ENCODE measurements at regions not wholly inside any gene's neighbourhood (a gene's known extent, or its start where the extent isn't known, plus 50 kb on each side); places are given as distances from the start of the nearest gene placed in this dataset.
"Not testable (repeated sequence)": the region's sequence is repeated elsewhere in the genome, so short reads cannot be mapped to it uniquely, and the experiment has no call there.

DNA sequence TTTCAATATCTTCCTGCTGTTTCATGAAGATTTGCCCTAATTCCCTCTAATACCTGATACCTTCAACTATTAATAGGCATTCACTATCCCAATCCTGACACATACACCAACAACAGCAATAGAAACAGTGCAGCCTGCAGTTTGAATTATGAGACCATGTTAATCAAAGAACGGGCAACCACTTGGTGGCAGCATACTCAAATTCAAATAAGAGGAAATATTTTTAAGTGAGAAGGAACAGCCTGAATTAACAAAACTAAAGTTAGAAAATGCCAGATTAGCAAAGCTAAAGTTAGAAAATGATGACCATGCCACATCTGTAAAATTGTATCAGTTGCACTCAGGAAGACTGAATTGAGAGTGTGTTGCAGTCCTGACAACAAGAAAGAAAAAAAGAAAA is 204.9 kb downstream of the SMARCA1 start:
- peak in 1 of 3 donors; percentile 26 for DNase-seq
- H3K4me3 ChIP-seq (ENCODE audit: low read depth, low read length) = no peak overlapping the region
- no peaks in the 10 kb centered on the region for H3K4me1 ChIP-seq (ENCODE audit: control insufficient read depth, insufficient read depth, low read length, poor library complexity, severe bottlenecking)
- H3K36me3 Mint-ChIP-seq = no peaks in the 10 kb centered on the region
- H3K36me3 ChIP-seq (ENCODE audit: control insufficient read depth, insufficient read depth, low read length) = no peaks in the 10 kb centered on the region
- peaks cover 0 to under 1% (median 0%) of the 10 kb centered on the region in 7 donors for H3K9me3 Mint-ChIP-seq
- ATAC-seq (ENCODE audit: low read depth in 2 of 2) = no peak
- no peaks in the 10 kb centered on the region for H3K27me3 ChIP-seq (ENCODE audit: control insufficient read depth, insufficient read depth, low read length)
- no peaks in the 10 kb centered on the region for H3K9me3 ChIP-seq (ENCODE audit: control insufficient read depth in 2 of 2, low read length in 2 of 2)
- H3K27ac Mint-ChIP-seq = no peak overlapping the region
- no peaks in the 10 kb centered on the region for H3K27me3 Mint-ChIP-seq
- no peak overlapping the region for H3K4me3 Mint-ChIP-seq
- H3K4me1 Mint-ChIP-seq = no peaks in the 10 kb centered on the region
- no peak overlapping the region for H3K27ac ChIP-seq (ENCODE audit: insufficient read depth, low read length, poor library complexity, severe bottlenecking)

DNA sequence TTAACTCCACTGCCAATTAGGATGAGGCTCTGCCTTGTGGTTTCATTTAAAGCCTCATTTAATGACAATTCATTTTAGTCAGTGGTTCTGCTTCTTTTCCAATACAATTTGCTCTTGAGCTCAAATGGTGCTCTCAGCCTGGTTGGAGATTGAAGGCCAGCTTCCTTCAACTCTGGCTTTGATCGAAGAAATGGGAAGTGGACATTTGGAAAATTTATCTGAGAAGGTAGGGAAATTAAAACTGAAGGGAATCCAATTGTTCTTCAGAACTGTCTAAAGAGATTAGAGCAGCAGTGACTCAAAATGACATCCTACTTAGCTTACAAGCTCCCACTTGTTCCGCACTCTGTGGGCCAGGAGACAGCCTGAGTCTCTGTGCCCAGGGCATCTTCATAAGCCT is 206.8 kb downstream of the SMARCA1 start:
- no peaks in the 10 kb centered on the region for H3K4me1 Mint-ChIP-seq
- no peaks in the 10 kb centered on the region for H3K27me3 ChIP-seq (ENCODE audit: control insufficient read depth, insufficient read depth, low read length)
- DNase-seq (no peak), ATAC-seq (ENCODE audit: low read depth in 2 of 2) (no peak)
- H3K27ac Mint-ChIP-seq = no peak overlapping the region
- no peaks in the 10 kb centered on the region for H3K4me1 ChIP-seq (ENCODE audit: control insufficient read depth, insufficient read depth, low read length, poor library complexity, severe bottlenecking)
- no peaks in the 10 kb centered on the region for H3K27me3 Mint-ChIP-seq
- H3K9me3 ChIP-seq (ENCODE audit: control insufficient read depth in 2 of 2, low read length in 2 of 2) = no peaks in the 10 kb centered on the region
- no peak overlapping the region for H3K27ac ChIP-seq (ENCODE audit: insufficient read depth, low read length, poor library complexity, severe bottlenecking)
- H3K36me3 Mint-ChIP-seq = no peaks in the 10 kb centered on the region
- H3K9me3 Mint-ChIP-seq = peaks cover 0 to 4% (median 0%) of the 10 kb centered on the region in 7 donors
- no peak overlapping the region for H3K4me3 Mint-ChIP-seq
- H3K36me3 ChIP-seq (ENCODE audit: control insufficient read depth, insufficient read depth, low read length) = no peaks in the 10 kb centered on the region
- H3K4me3 ChIP-seq (ENCODE audit: low read depth, low read length) = no peak overlapping the region

DNA sequence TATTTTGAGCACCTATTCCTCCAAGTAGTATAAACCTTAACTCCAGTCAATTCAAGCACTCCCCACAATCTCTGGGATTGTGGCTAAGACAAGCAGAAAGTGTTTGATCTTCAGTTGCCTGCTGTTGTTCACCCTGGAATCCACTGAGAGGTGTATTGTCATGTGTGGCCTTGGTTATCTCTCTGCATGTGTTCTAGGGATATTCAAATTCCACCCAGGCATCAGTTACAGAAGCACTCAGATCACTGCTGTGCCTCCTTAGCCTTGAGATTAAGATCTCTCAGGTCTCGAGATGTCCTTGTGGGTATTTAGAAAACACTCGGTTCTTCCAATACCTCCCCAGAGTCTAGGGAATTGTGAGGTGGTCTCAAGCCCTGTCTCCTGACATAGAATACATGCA is 213.3 kb downstream of the SMARCA1 start:
- H3K4me1 ChIP-seq (ENCODE audit: control insufficient read depth, insufficient read depth, low read length, poor library complexity, severe bottlenecking) = no peaks in the 10 kb centered on the region
- no peaks in the 10 kb centered on the region for H3K27me3 Mint-ChIP-seq
- H3K27ac Mint-ChIP-seq = no peak overlapping the region
- no peak overlapping the region for H3K27ac ChIP-seq (ENCODE audit: insufficient read depth, low read length, poor library complexity, severe bottlenecking)
- no peak overlapping the region for H3K4me3 ChIP-seq (ENCODE audit: low read depth, low read length)
- H3K36me3 Mint-ChIP-seq = no peaks in the 10 kb centered on the region
- DNase-seq (no peak), ATAC-seq (ENCODE audit: low read depth in 2 of 2) (no peak)
- no peak overlapping the region for H3K4me3 Mint-ChIP-seq
- H3K36me3 ChIP-seq (ENCODE audit: control insufficient read depth, insufficient read depth, low read length) = no peaks in the 10 kb centered on the region
- H3K27me3 ChIP-seq (ENCODE audit: control insufficient read depth, insufficient read depth, low read length) = no peaks in the 10 kb centered on the region
- peaks cover 0 to 4% (median 0%) of the 10 kb centered on the region in 7 donors for H3K9me3 Mint-ChIP-seq
- H3K9me3 ChIP-seq (ENCODE audit: control insufficient read depth in 2 of 2, low read length in 2 of 2) = no peaks in the 10 kb centered on the region
- no peaks in the 10 kb centered on the region for H3K4me1 Mint-ChIP-seq

- H3K4me1 Mint-ChIP-seq = no peaks in the 10 kb centered on the region
- H3K27ac Mint-ChIP-seq = no peak overlapping the region
- DNase-seq (no peak), ATAC-seq (ENCODE audit: low read depth in 2 of 2) (no peak)
- Histone ChIP-seq H3K4me3 (ENCODE audit: low read depth, low read length) (no peak overlapping the region), H3K9me3 (ENCODE audit: control insufficient read depth in 2 of 2, low read length in 2 of 2) (no peaks in the 10 kb centered on the region), H3K36me3 (ENCODE audit: control insufficient read depth, insufficient read depth, low read length) (no peaks in the 10 kb centered on the region), H3K27me3 (ENCODE audit: control insufficient read depth, insufficient read depth, low read length) (no peaks in the 10 kb centered on the region), H3K4me1 (ENCODE audit: control insufficient read depth, insufficient read depth, low read length, poor library complexity, severe bottlenecking) (no peaks in the 10 kb centered on the region), H3K27ac (ENCODE audit: insufficient read depth, low read length, poor library complexity, severe bottlenecking) (no peak overlapping the region)
- H3K36me3 Mint-ChIP-seq = no peaks in the 10 kb centered on the region
- H3K9me3 Mint-ChIP-seq = peaks cover 0 to 5% (median 0%) of the 10 kb centered on the region in 7 donors
- no peaks in the 10 kb centered on the region for H3K27me3 Mint-ChIP-seq
- no peak overlapping the region for H3K4me3 Mint-ChIP-seq
Observed at GRCh38 chrX:129262912-129263311, 260.4 kb downstream of the SMARCA1 start.

DNA sequence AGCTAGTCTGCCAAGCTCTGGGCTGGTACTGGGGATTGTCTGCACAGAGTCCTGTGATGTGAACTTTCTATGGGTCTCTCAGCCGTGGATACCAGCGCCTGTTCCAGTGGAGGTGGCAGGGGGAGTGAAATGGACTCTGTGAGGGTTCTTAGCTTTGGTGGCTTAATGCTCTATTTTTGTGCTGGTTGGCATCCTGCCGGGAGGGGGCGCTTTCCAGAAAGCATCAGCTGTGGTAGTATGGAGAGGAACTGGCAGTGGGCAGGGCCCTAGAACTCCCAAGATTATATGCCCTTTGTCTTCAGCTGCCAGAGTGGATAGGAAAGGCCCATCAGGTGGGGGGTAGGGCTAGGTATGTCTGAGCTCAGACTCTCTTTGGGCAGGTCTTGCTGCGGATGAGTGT is 267.8 kb downstream of the SMARCA1 start:
- not testable (repeated sequence) for H3K27ac ChIP-seq (ENCODE audit: insufficient read depth, low read length, poor library complexity, severe bottlenecking); DNase-seq; H3K4me3 ChIP-seq (ENCODE audit: low read depth, low read length); H3K4me1 ChIP-seq (ENCODE audit: control insufficient read depth, insufficient read depth, low read length, poor library complexity, severe bottlenecking); H3K27me3 Mint-ChIP-seq; H3K9me3 Mint-ChIP-seq; H3K9me3 ChIP-seq (ENCODE audit: control insufficient read depth in 2 of 2, low read length in 2 of 2); H3K36me3 Mint-ChIP-seq; H3K4me3 Mint-ChIP-seq; H3K27me3 ChIP-seq (ENCODE audit: control insufficient read depth, insufficient read depth, low read length); H3K36me3 ChIP-seq (ENCODE audit: control insufficient read depth, insufficient read depth, low read length); ATAC-seq (ENCODE audit: low read depth in 2 of 2); H3K4me1 Mint-ChIP-seq; H3K27ac Mint-ChIP-seq

DNA sequence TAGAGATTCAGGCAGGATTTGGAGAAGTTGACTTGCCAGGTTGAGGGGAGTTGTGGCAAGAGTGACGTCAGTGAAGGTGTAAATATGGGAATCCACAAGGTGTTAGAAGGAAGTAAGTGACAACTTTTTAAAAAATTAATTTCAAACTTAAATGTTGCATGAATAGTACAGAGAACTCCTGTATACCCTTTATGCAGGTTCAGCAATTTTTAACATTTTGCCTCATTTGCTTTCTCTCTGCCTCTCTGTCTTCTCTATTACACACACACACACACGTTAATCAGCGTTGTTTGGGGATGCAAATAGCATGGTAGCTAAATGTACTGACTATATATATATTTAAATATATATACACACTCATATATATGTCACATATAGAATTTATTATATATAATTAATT is 273.7 kb downstream of the SMARCA1 start:
- Mint-ChIP-seq H3K4me1 (no peaks in the 10 kb centered on the region), H3K36me3 (no peaks in the 10 kb centered on the region), H3K27me3 (no peaks in the 10 kb centered on the region), H3K4me3 (no peak overlapping the region), H3K27ac (no peak overlapping the region), H3K9me3 (peaks cover 0 to 2% (median 0%) of the 10 kb centered on the region in 7 donors)
- H3K4me3 ChIP-seq (ENCODE audit: low read depth, low read length) = no peak overlapping the region
- no peak overlapping the region for H3K27ac ChIP-seq (ENCODE audit: insufficient read depth, low read length, poor library complexity, severe bottlenecking)
- H3K36me3 ChIP-seq (ENCODE audit: control insufficient read depth, insufficient read depth, low read length) = no peaks in the 10 kb centered on the region
- H3K4me1 ChIP-seq (ENCODE audit: control insufficient read depth, insufficient read depth, low read length, poor library complexity, severe bottlenecking) = no peaks in the 10 kb centered on the region
- DNase-seq (no peak), ATAC-seq (ENCODE audit: low read depth in 2 of 2) (no peak)
- H3K9me3 ChIP-seq (ENCODE audit: control insufficient read depth in 2 of 2, low read length in 2 of 2) = no peaks in the 10 kb centered on the region
- no peaks in the 10 kb centered on the region for H3K27me3 ChIP-seq (ENCODE audit: control insufficient read depth, insufficient read depth, low read length)

- H3K27me3 ChIP-seq (ENCODE audit: control insufficient read depth, insufficient read depth, low read length) = no peaks in the 10 kb centered on the region
- no peak overlapping the region for H3K27ac ChIP-seq (ENCODE audit: insufficient read depth, low read length, poor library complexity, severe bottlenecking)
- H3K9me3 ChIP-seq (ENCODE audit: control insufficient read depth in 2 of 2, low read length in 2 of 2) = no peaks in the 10 kb centered on the region
- H3K9me3 Mint-ChIP-seq = peaks cover 0 to 2% (median 0%) of the 10 kb centered on the region in 7 donors
- H3K4me3 Mint-ChIP-seq = no peak overlapping the region
- H3K4me1 ChIP-seq (ENCODE audit: control insufficient read depth, insufficient read depth, low read length, poor library complexity, severe bottlenecking) = no peaks in the 10 kb centered on the region
- H3K4me3 ChIP-seq (ENCODE audit: low read depth, low read length) = no peak overlapping the region
- H3K27ac Mint-ChIP-seq = no peak overlapping the region
- H3K4me1 Mint-ChIP-seq = no peaks in the 10 kb centered on the region
- DNase-seq = no peak
- no peaks in the 10 kb centered on the region for H3K27me3 Mint-ChIP-seq
- H3K36me3 ChIP-seq (ENCODE audit: control insufficient read depth, insufficient read depth, low read length) = no peaks in the 10 kb centered on the region
- H3K36me3 Mint-ChIP-seq = no peaks in the 10 kb centered on the region
- no peak for ATAC-seq (ENCODE audit: low read depth in 2 of 2)
Observed at GRCh38 chrX:129247642-129248041, 275.6 kb downstream of the SMARCA1 start.

- H3K27me3 ChIP-seq (ENCODE audit: control insufficient read depth, insufficient read depth, low read length) = no peaks in the 10 kb centered on the region
- H3K4me1 ChIP-seq (ENCODE audit: control insufficient read depth, insufficient read depth, low read length, poor library complexity, severe bottlenecking) = no peaks in the 10 kb centered on the region
- H3K4me1 Mint-ChIP-seq = no peaks in the 10 kb centered on the region
- H3K9me3 ChIP-seq (ENCODE audit: control insufficient read depth in 2 of 2, low read length in 2 of 2) = no peaks in the 10 kb centered on the region
- no peak overlapping the region for H3K4me3 ChIP-seq (ENCODE audit: low read depth, low read length)
- no peaks in the 10 kb centered on the region for H3K27me3 Mint-ChIP-seq
- H3K27ac Mint-ChIP-seq = no peak overlapping the region
- H3K4me3 Mint-ChIP-seq = no peak overlapping the region
- DNase-seq (no peak), ATAC-seq (ENCODE audit: low read depth in 2 of 2) (no peak)
- H3K36me3 ChIP-seq (ENCODE audit: control insufficient read depth, insufficient read depth, low read length) = no peaks in the 10 kb centered on the region
- H3K27ac ChIP-seq (ENCODE audit: insufficient read depth, low read length, poor library complexity, severe bottlenecking) = no peak overlapping the region
- no peaks in the 10 kb centered on the region for H3K36me3 Mint-ChIP-seq
- peaks cover 0 to 2% (median 0%) of the 10 kb centered on the region in 7 donors for H3K9me3 Mint-ChIP-seq
Observed at GRCh38 chrX:129239371-129239770, 283.9 kb downstream of the SMARCA1 start.
